ENCODE measurements at regions not wholly inside any gene's neighbourhood (a gene's known extent, or its start where the extent isn't known, plus 50 kb on each side); places are given as distances from the start of the nearest gene placed in this dataset.

- H2AFZ ChIP-seq (ENCODE audit: low read length) = 0 out of 2 replicates have a peak overlapping the region, but pooled peaks have one; percentile 47
- POLR2A ChIA-PET (ENCODE audit: partially characterized antibody) = interaction anchor here (0.7 to 1.6 kb wide), 4 partner anchors 493 to 502 kb away, joined by 3 to 6 read pairs (median 3); partner anchors contain the start of gene GADD45G
- 0 out of 4 replicates have a peak, but pooled peaks of 1 of the 2 experiments have one; percentile 43 for TF ChIP-seq SIN3A (conservative IDR thresholded peaks at IDR 0.05 in 1 of 2, IDR thresholded peaks at IDR 0.05 in 1 of 2; ENCODE audit: low read depth in 1 of 2, low read length in 2 of 2)
- TF ChIP-seq SAP30 (IDR thresholded peaks at IDR 0.05; ENCODE audit: insufficient read depth, insufficient replicate concordance, low read length) = no peak
- TF ChIP-seq E2F6 (IDR thresholded peaks at IDR 0.05) = peak; percentile 67
- TF ChIP-seq FOSL1 (IDR thresholded peaks at IDR 0.05; ENCODE audit: insufficient read depth, low read depth, low read length) = no peak
- peak; percentile 88 for TF ChIP-seq MAX (IDR thresholded peaks at IDR 0.05)
- no peak for TF ChIP-seq RXRA (IDR thresholded peaks at IDR 0.05; ENCODE audit: insufficient read depth, low read depth, low read length)
- TF ChIP-seq POLR2A (IDR thresholded peaks at IDR 0.05; ENCODE audit: control extremely low read depth in 1 of 2, low read depth in 2 of 2, low read length in 2 of 2) = no peak
- TF ChIP-seq CTCF (IDR thresholded peaks at IDR 0.05; ENCODE audit: control extremely low read depth in 1 of 3, insufficient read depth in 1 of 3, low read depth in 1 of 3, low read length in 3 of 3) = peak; percentile 76 to 92 (median 86)
- TF ChIP-seq JUN (IDR thresholded peaks at IDR 0.05; ENCODE audit: low read depth, low read length) = no peak
Measured at GRCh38 chr9:90102292-90102901, 497.6 kb downstream of the GADD45G start.

More at GRCh38 chr9:90102292-90102901, 497.6 kb downstream of the GADD45G start:
- Histone ChIP-seq H3K4me1 (replicated peaks in 1 of 4; ENCODE audit: control insufficient read depth in 3 of 4, insufficient read depth in 4 of 4, low read length in 3 of 4) (no peaks in the 10 kb centered on the region), H2BK20ac (ENCODE audit: low read length) (no peak overlapping the region), H3K56ac (replicated peaks; ENCODE audit: insufficient read length, low read depth, low read length) (no peak overlapping the region), H4K8ac (ENCODE audit: extremely low read depth, insufficient read depth, low read length) (no peak overlapping the region), H2BK15ac (ENCODE audit: low read length) (no peak overlapping the region), H3K27ac (ENCODE audit: low read depth, low read length) (no peak overlapping the region), H4K91ac (replicated peaks; ENCODE audit: insufficient read length, low read length) (no peak overlapping the region), H2BK5ac (ENCODE audit: low read depth, low read length) (no peak overlapping the region), H4K20me1 (replicated peaks in 1 of 2; ENCODE audit: control insufficient read depth in 1 of 2, insufficient read depth in 2 of 2, low read length in 2 of 2) (peaks cover 0 to 7% of the 10 kb centered on the region in 2 experiments), H3K79me2 (ENCODE audit: control insufficient read depth in 1 of 2, insufficient read depth in 2 of 2, low read length in 2 of 2) (no peaks in the 10 kb centered on the region; a peak in 1 of 4 replicates), H3K14ac (ENCODE audit: insufficient read length) (no peak overlapping the region), H3K9me3 (ENCODE audit: insufficient read depth in 2 of 2, low read depth in 1 of 2, low read length in 1 of 2) (no peaks in the 10 kb centered on the region), H3K79me1 (ENCODE audit: low read depth, low read length) (no peaks in the 10 kb centered on the region), H3K27me3 (replicated peaks in 1 of 4; ENCODE audit: control insufficient read depth in 3 of 4, extremely low read depth in 1 of 4, insufficient read depth in 3 of 4, low read length in 3 of 4) (no peaks in the 10 kb centered on the region; a peak in 2 of 7 replicates), H3K9ac (replicated peaks in 1 of 4; ENCODE audit: extremely low read depth in 1 of 4, low read depth in 3 of 4, low read length in 3 of 4) (no peak overlapping the region), H3K36me3 (ENCODE audit: control insufficient read depth in 2 of 4, insufficient read depth in 4 of 4, low read length in 3 of 4) (no peaks in the 10 kb centered on the region), H4K5ac (ENCODE audit: insufficient read length, low read depth, low read length) (no peak overlapping the region), H2BK12ac (ENCODE audit: low read depth, low read length) (no peak overlapping the region), H3K4ac (replicated peaks; ENCODE audit: insufficient read length, low read depth, low read length) (no peak overlapping the region), H3K23ac (ENCODE audit: insufficient read length) (no peak overlapping the region), H2BK120ac (replicated peaks; ENCODE audit: low read depth, low read length) (no peak overlapping the region), H3K4me2 (ENCODE audit: insufficient read depth in 1 of 2, low read depth in 2 of 2, low read length in 2 of 2) (no peak overlapping the region), H2AK5ac (ENCODE audit: low read depth, low read length) (no peak overlapping the region), H3K4me3 (ENCODE audit: extremely low read depth in 1 of 4, insufficient read depth in 2 of 4, low read depth in 3 of 4, low read length in 4 of 4) (no peak overlapping the region), H3K23me2 (ENCODE audit: low read depth, low read length) (peaks cover 8% of the 10 kb centered on the region; the same call in 1 of the 2 replicates), H3K18ac (ENCODE audit: extremely low read depth, low read length) (no peak overlapping the region)
- WGBS, 2 experiments (ENCODE audit: extremely low coverage in 1 of 2, insufficient coverage in 1 of 2, insufficient read length in 1 of 2, insufficient replicate concordance in 2 of 2, low coverage in 1 of 2, low lambda C conversion rate in 2 of 2, missing lambda C conversion rate in 1 of 2) = 31% methylated on average over 6 of the region's 6 CpGs; no CpG with 5 or more reads in 1 of the 2 experiments
- CTCF ChIA-PET (ENCODE audit: partially characterized antibody) = interaction anchor here (0.6 to 9.1 kb wide), 42 partner anchors 9 to 700 kb away, joined by 3 to 162 read pairs (median 4); partner anchors contain the start of gene GADD45G
- DNase-seq (ENCODE audit: low read depth in 1 of 2, low spot score in 2 of 2) (peak; percentile 53 to 70), FAIRE-seq (peak; percentile 92)

Data from H1 (cell line).